RWPE1 (cell line): ENCODE measurements at regions not wholly inside any gene's neighbourhood (a gene's known extent, or its start where the extent isn't known, plus 50 kb on each side); places are given as distances from the start of the nearest gene placed in this dataset.

Source experiments
- CTCF ChIA-PET: fragments of 350-600 bp; sonication (Branson Sonifier 250); formaldehyde crosslinking; extraction: SDS; loops from one replicate; lab custom pipeline; 2021; lab: Yijun Ruan, JAX
- POLR2A ChIA-PET: fragments of 400-600 bp; formaldehyde crosslinking; extraction: SDS; loops from one replicate; lab custom pipeline; 2020; ENCODE audit warnings: antibody characterized with exemption; ENCODE audit not compliant: low non-redundant PET; lab: Yijun Ruan, JAX
- DNase-seq: peaks from one replicate; pipeline ENCODE4 v3.0.0; 2012; ENCODE audit warnings: low spot score
- H3K27ac ChIP-seq: fragments of 450-650 bp; 2 replicates; pipeline ENCODE4 v1.5.1; 2017
- TF ChIP-seq, protein P1 (sequence below): fragments of 450-650 bp; conservative IDR thresholded peaks from 2 replicates; pipeline ENCODE4 v1.5.1; 2017; ENCODE audit warnings: low read depth, mild to moderate bottlenecking

GRCh38 chr3:73680391-73681095 lies 55.8 kb upstream of the PDZRN3 start:
- TF ChIP-seq, protein P1, sequence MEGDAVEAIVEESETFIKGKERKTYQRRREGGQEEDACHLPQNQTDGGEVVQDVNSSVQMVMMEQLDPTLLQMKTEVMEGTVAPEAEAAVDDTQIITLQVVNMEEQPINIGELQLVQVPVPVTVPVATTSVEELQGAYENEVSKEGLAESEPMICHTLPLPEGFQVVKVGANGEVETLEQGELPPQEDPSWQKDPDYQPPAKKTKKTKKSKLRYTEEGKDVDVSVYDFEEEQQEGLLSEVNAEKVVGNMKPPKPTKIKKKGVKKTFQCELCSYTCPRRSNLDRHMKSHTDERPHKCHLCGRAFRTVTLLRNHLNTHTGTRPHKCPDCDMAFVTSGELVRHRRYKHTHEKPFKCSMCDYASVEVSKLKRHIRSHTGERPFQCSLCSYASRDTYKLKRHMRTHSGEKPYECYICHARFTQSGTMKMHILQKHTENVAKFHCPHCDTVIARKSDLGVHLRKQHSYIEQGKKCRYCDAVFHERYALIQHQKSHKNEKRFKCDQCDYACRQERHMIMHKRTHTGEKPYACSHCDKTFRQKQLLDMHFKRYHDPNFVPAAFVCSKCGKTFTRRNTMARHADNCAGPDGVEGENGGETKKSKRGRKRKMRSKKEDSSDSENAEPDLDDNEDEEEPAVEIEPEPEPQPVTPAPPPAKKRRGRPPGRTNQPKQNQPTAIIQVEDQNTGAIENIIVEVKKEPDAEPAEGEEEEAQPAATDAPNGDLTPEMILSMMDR, result no peak
- ChIA-PET POLR2A (no interaction called here), CTCF (no interaction called here)
- no peak overlapping the region for H3K27ac ChIP-seq
- DNase-seq, result no peak

- CTCF ChIA-PET, result no interaction called here
These were observed 52.7 kb upstream of the PDZRN3 start for GRCh38 chr3:73677336-73678024.

More at GRCh38 chr3:73677336-73678024, 52.7 kb upstream of the PDZRN3 start:
- TF ChIP-seq, protein P1, result no peak
- POLR2A ChIA-PET, result no interaction called here
- no peak for DNase-seq
- H3K27ac ChIP-seq, result no peak overlapping the region
